ENCODE measurements at regions not wholly inside any gene's neighbourhood (a gene's known extent, or its start where the extent isn't known, plus 50 kb on each side); places are given as distances from the start of the nearest gene placed in this dataset.
"Not testable (repeated sequence)": the region's sequence is repeated elsewhere in the genome, so short reads cannot be mapped to it uniquely, and the experiment has no call there.

GRCh38 chr12:34309806-34310804 lies 287.8 kb downstream of the ALG10 start:
- not testable (repeated sequence) for DNase-seq

- no peak for DNase-seq
Measured at GRCh38 chr12:34311337-34311736, 289.0 kb downstream of the ALG10 start.

- no peak for DNase-seq
Measured at GRCh38 chr12:34327671-34328070, 305.4 kb downstream of the ALG10 start.

- DNase-seq: no peak
Measured at GRCh38 chr12:34333337-34333736, 311.0 kb downstream of the ALG10 start.

- DNase-seq: no peak
Measured at GRCh38 chr12:34334538-34334937, 312.2 kb downstream of the ALG10 start.

GRCh38 chr12:34334953-34335743 lies 312.9 kb downstream of the ALG10 start:
- no peak for DNase-seq

- no peak for DNase-seq
Measured at GRCh38 chr12:34335819-34336262, 313.5 kb downstream of the ALG10 start.

GRCh38 chr12:34336619-34337465 lies 314.5 kb downstream of the ALG10 start:
- DNase-seq: no peak

- DNase-seq: no peak
Measured at GRCh38 chr12:34338751-34339150, 316.5 kb downstream of the ALG10 start.

GRCh38 chr12:34339922-34340321 lies 317.6 kb downstream of the ALG10 start:
- DNase-seq: no peak

GRCh38 chr12:34340534-34341361 lies 318.5 kb downstream of the ALG10 start:
- DNase-seq: no peak

- no peak for DNase-seq
Measured at GRCh38 chr12:34341362-34341733, 319.1 kb downstream of the ALG10 start.

GRCh38 chr12:34342048-34342447 lies 319.8 kb downstream of the ALG10 start:
- DNase-seq: no peak

- DNase-seq: no peak
Measured at GRCh38 chr12:34343345-34343744, 321.0 kb downstream of the ALG10 start.

GRCh38 chr12:34343766-34344165 lies 321.5 kb downstream of the ALG10 start:
- no peak for DNase-seq

GRCh38 chr12:34344851-34345522 lies 322.7 kb downstream of the ALG10 start:
- no peak for DNase-seq

- no peak for DNase-seq
Measured at GRCh38 chr12:34345801-34346200, 323.5 kb downstream of the ALG10 start.

GRCh38 chr12:34346372-34347034 lies 324.2 kb downstream of the ALG10 start:
- DNase-seq: no peak

- no peak for DNase-seq
Measured at GRCh38 chr12:34347367-34347766, 325.1 kb downstream of the ALG10 start.

GRCh38 chr12:34348064-34348463 lies 325.8 kb downstream of the ALG10 start:
- DNase-seq: no peak

Data from DMS 273 treated with DMSO at 0.1 percent for 48 hours (cell line).